Type B pancreatic cell (in vitro differentiated cells): ENCODE measurements at regions not wholly inside any gene's neighbourhood (a gene's known extent, or its start where the extent isn't known, plus 50 kb on each side); places are given as distances from the start of the nearest gene placed in this dataset.

ENCODE experiments used
- DNase-seq: peaks from one replicate; pipeline ENCODE4 v3.0.0; 2021; ENCODE audit warnings: mixed read lengths; ENCODE audit not compliant: unreplicated experiment; ENCODE audit errors: extremely low spot score
- H3K27ac Mint-ChIP-seq: 2 replicates; pipeline ENCODE4 v1.8.0; 2021; ENCODE audit warnings: mild to moderate bottlenecking, mixed read lengths
- H3K27me3 Mint-ChIP-seq: 2 replicates; pipeline ENCODE4 v1.8.0; 2021; ENCODE audit warnings: mixed read lengths
- H3K36me3 Mint-ChIP-seq: 2 replicates; pipeline ENCODE4 v1.8.0; 2021; ENCODE audit warnings: mixed read lengths
- H3K4me1 Mint-ChIP-seq: one replicate; pipeline ENCODE4 v1.8.0; 2021; ENCODE audit warnings: mixed read lengths; ENCODE audit not compliant: unreplicated experiment
- H3K4me3 Mint-ChIP-seq: 2 replicates; pipeline ENCODE4 v1.8.0; 2021; ENCODE audit warnings: mild to moderate bottlenecking, mixed read lengths
- H3K9me3 Mint-ChIP-seq: 2 replicates; pipeline ENCODE4 v1.8.0; 2021; ENCODE audit warnings: mixed read lengths
- CTCF ChIP-seq: fragments of 200-600 bp; sonication (generic); conservative IDR thresholded peaks from 2 replicates; pipeline ENCODE4 v1.5.0; 2021; ENCODE audit warnings: antibody characterized with exemption, mild to moderate bottlenecking

DNA sequence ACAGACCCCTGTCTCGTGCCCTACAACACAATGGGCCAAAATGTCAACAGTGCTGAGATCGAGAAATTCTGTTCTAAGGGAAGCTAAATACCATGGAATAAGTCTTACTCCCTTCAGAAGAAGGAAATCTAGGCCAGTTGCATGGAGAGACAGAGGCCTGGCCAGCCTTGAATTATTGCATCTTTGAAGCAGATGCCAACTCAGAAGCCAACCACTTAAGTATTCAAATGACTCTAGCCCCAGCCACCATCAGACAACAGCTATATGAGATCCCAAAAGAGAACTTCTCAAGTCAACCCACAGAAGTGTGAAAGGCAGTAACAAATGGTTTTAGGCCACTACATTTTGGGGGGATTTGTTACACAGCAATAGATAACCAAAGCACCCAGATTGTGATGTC is 180.1 kb downstream of the ACTL7B start:
- no peak for TF ChIP-seq CTCF
- H3K36me3 Mint-ChIP-seq = no peaks in the 10 kb centered on the region
- DNase-seq = no peak
- peaks cover 5% of the 10 kb centered on the region for H3K9me3 Mint-ChIP-seq
- H3K4me1 Mint-ChIP-seq = peaks cover 6% of the 10 kb centered on the region
- no peaks in the 10 kb centered on the region for H3K27me3 Mint-ChIP-seq
- H3K4me3 Mint-ChIP-seq = no peak overlapping the region
- H3K27ac Mint-ChIP-seq = no peak overlapping the region

- DNase-seq = no peak
- no peak overlapping the region for H3K4me3 Mint-ChIP-seq
- TF ChIP-seq CTCF = no peak
- H3K9me3 Mint-ChIP-seq = peaks cover 8% of the 10 kb centered on the region
- H3K36me3 Mint-ChIP-seq = no peaks in the 10 kb centered on the region
- no peaks in the 10 kb centered on the region for H3K27me3 Mint-ChIP-seq
- H3K27ac Mint-ChIP-seq = no peak overlapping the region
- H3K4me1 Mint-ChIP-seq = peaks cover 6% of the 10 kb centered on the region
Measured at GRCh38 chr9:108674766-108675530, 180.8 kb downstream of the ACTL7B start.

DNA sequence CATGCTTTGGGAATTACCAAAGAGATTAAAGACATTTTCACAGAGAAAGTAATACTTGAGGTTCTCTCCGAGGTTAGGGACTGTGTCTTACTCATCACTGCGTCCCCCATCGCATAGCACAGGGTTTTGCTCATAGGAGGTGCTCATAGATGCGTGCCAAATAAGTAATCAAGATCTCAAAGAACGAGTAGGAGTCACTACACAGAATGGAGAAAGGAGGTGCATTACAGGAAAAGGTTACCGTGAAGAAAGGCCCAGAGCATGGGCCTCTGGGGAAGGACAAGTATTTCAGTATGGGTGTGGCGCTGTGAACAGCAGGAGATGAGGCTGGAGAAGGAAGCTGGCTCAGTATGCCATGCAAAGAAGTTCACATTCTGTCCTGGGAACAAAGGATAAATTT is 182.4 kb downstream of the ACTL7B start:
- Mint-ChIP-seq H3K27me3 (no peaks in the 10 kb centered on the region), H3K4me1 (peaks cover 6% of the 10 kb centered on the region), H3K27ac (peak overlapping the region; percentile 82), H3K4me3 (peak overlapping the region; percentile 7), H3K36me3 (no peaks in the 10 kb centered on the region), H3K9me3 (peaks cover 10% of the 10 kb centered on the region)
- DNase-seq = no peak
- no peak for TF ChIP-seq CTCF

DNA sequence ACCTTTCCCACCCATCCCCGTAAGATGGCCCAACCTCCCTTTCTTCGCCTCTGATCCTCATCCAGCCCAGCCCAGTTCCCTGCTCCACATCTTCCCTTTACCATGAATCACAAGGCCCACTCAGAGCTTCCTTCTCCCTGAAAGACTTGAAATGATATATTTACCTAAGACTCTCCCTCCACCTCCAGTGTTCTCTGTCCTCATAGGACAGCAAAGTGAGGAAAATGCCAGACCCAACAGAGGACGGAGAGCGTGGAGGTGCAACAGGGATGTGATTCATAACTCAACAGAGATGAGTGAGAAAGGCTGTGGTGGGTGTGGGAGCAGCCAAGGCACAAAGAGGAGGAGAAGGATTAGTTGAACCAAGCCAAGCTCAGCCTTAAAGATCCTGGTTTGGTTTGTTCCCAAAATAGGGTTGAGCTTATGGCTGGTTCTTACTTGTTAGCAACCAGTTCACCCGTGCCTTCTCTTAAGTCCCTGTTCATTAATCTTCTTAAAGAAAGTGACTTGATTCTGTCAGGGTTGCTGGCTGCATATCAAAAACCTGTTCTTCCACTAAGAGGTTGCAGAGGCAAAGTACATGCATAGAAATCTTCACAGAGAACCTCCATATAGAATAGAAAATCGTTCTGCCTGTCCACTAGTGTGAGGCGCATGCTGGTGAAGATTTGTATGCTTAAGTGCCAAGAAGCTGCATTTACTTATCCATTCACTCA is 183.2 kb downstream of the ACTL7B start:
- no peak for DNase-seq
- no peaks in the 10 kb centered on the region for H3K27me3 Mint-ChIP-seq
- H3K9me3 Mint-ChIP-seq = peaks cover 10% of the 10 kb centered on the region
- H3K4me3 Mint-ChIP-seq = peak overlapping the region; percentile 7
- peaks cover 6% of the 10 kb centered on the region for H3K4me1 Mint-ChIP-seq
- no peak for TF ChIP-seq CTCF
- H3K27ac Mint-ChIP-seq = peak overlapping the region; percentile 82
- H3K36me3 Mint-ChIP-seq = no peaks in the 10 kb centered on the region

DNA sequence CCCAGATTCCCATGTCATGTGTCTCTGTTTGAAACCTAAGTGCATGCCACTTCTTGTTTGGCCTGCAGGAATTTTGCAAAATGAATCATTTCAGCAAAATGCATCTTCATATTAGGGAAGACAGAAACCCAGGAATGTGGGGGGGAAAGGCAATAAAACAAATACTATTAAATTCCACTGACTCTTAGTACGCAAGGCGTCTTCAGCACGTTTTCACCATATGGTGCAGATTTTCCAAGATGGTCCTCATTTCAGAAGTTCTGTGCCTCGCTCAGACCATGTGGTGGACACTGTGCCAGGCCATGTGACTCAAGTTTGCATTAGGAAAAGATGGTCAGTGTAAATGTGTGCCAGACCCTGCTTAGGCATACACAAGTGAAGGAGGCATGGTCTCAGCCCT is 184.0 kb downstream of the ACTL7B start:
- DNase-seq = no peak
- Mint-ChIP-seq H3K4me3 (no peak overlapping the region), H3K27ac (peak overlapping the region; percentile 82), H3K36me3 (no peaks in the 10 kb centered on the region), H3K27me3 (no peaks in the 10 kb centered on the region), H3K4me1 (peaks cover 6% of the 10 kb centered on the region), H3K9me3 (peaks cover 10% of the 10 kb centered on the region)
- TF ChIP-seq CTCF = no peak
